Peyer's patch (tissue), 4 donors: ENCODE measurements at regions not wholly inside any gene's neighbourhood (a gene's known extent, or its start where the extent isn't known, plus 50 kb on each side); places are given as distances from the start of the nearest gene placed in this dataset.

Source experiments
- DNase-seq, 3 donors: peaks; one replicate each; pipeline ENCODE4 v3.0.0-alpha.2; 2017 to 2019
- H3K27ac ChIP-seq, 4 donors: fragments of 200-600 bp; sonication (generic); one replicate each; pipeline ENCODE4 v1.5.1; 2016 to 2019
- H3K27me3 ChIP-seq, 2 donors: fragments of 200-600 bp; sonication (generic); one replicate each; pipeline ENCODE4 v1.5.1; 2019
- H3K36me3 ChIP-seq, 3 donors: fragments of 200-600 bp; sonication (generic); one replicate each; pipeline ENCODE4 v1.5.1; 2016 to 2019
- H3K4me1 ChIP-seq, 4 donors: fragments of 200-600 bp; sonication (generic); one replicate each; pipeline ENCODE4 v1.5.1; 2016 to 2019
- H3K4me3 ChIP-seq, 4 donors: fragments of 200-600 bp; sonication (generic); 1 replicate in 3 of 4; 2 replicates in 1 of 4; pipeline ENCODE4 v1.5.1; 2016 to 2019; ENCODE audit warnings: mild to moderate bottlenecking in 1 of 4
- H3K9me3 ChIP-seq, 4 donors: fragments of 200-600 bp; sonication (generic); one replicate each; pipeline ENCODE4 v1.5.1; 2016 to 2019; ENCODE audit warnings: mild to moderate bottlenecking in 1 of 4
- CTCF ChIP-seq, 6 experiments: fragments of 450-650 bp in 4 of 6; fragments of 200-600 bp in 2 of 6; sonication (generic) in 1 of 6; IDR thresholded peaks; one replicate each; pipeline ENCODE4 v1.5.1; 2017 to 2019; ENCODE audit warnings: antibody characterized with exemption in 6 of 6, mild to moderate bottlenecking in 3 of 6, moderate library complexity in 1 of 6
- POLR2A ChIP-seq, 2 donors: fragments of 450-650 bp; IDR thresholded peaks; one replicate each; pipeline ENCODE4 v1.5.1; 2017; ENCODE audit warnings: antibody characterized with exemption in 2 of 2, mild to moderate bottlenecking in 2 of 2, moderate library complexity in 2 of 2

DNA sequence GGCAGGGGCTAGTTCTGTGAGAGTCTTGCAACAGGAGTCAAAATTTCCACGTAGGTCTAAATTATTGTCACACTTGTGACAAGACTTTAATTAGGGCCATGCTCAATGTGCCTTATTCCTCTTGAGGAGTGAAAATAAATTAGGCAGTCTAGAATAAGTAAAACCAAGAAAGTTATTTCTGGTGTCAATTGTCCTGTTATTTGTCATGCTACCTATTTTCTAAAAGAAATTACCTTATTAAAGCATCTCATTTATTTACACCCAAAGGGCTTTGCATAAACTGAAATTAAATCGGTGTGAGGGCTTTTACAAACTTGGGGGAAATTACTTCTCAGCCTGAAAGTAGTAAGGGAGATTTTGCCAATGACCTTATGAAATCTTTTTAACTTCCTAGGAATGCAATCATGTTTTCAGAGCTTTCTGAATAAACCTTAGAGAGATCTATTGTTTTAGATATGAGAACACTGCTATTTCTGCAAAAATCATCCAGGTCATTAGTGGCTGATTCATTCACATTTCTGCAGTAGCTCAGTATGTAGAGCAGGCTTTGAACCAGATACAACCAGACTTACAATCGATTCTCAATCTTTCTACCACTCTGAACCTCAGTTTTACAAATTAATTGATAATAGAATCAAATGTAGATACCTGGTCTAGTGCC is 221.2 kb upstream of the SAMSN1 start:
- TF ChIP-seq CTCF (IDR thresholded peaks at IDR 0.05) (no peak), POLR2A (IDR thresholded peaks at IDR 0.05) (no peak)
- Histone ChIP-seq H3K9me3 (no peaks in the 10 kb centered on the region), H3K27ac (no peak overlapping the region), H3K4me1 (no peaks in the 10 kb centered on the region), H3K27me3 (no peaks in the 10 kb centered on the region), H3K4me3 (no peak overlapping the region), H3K36me3 (no peaks in the 10 kb centered on the region)
- DNase-seq: no peak

DNA sequence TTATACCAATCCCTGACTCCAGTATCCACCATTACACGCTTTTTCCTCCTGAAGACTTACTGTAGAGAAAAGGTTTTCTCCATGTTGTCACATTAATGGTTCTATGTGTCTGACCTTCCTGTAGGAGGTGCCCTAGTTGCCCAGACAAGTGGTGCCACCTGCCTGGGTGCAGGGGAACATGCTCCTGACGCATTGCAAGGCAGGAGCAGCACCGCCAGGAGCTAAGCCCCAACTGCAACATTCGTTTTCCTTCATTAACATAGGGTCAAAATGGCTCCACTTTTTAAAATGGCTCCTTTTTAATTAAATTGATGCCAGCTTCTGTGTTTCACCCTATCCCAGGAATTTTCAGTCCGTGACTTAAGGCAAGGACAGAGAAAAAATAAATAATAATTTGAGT is 220.1 kb upstream of the SAMSN1 start:
- DNase-seq: no peak
- no peaks in the 10 kb centered on the region for H3K27me3 ChIP-seq
- no peak overlapping the region for H3K4me3 ChIP-seq
- H3K4me1 ChIP-seq: no peaks in the 10 kb centered on the region
- no peak overlapping the region for H3K27ac ChIP-seq
- TF ChIP-seq CTCF (IDR thresholded peaks at IDR 0.05) (no peak), POLR2A (IDR thresholded peaks at IDR 0.05) (no peak)
- H3K36me3 ChIP-seq: no peaks in the 10 kb centered on the region
- H3K9me3 ChIP-seq: no peaks in the 10 kb centered on the region

- peak in 1 of 3 donors; percentile 24 for DNase-seq
Observed at GRCh38 chr21:14763695-14764064, 217.6 kb upstream of the SAMSN1 start.

DNA sequence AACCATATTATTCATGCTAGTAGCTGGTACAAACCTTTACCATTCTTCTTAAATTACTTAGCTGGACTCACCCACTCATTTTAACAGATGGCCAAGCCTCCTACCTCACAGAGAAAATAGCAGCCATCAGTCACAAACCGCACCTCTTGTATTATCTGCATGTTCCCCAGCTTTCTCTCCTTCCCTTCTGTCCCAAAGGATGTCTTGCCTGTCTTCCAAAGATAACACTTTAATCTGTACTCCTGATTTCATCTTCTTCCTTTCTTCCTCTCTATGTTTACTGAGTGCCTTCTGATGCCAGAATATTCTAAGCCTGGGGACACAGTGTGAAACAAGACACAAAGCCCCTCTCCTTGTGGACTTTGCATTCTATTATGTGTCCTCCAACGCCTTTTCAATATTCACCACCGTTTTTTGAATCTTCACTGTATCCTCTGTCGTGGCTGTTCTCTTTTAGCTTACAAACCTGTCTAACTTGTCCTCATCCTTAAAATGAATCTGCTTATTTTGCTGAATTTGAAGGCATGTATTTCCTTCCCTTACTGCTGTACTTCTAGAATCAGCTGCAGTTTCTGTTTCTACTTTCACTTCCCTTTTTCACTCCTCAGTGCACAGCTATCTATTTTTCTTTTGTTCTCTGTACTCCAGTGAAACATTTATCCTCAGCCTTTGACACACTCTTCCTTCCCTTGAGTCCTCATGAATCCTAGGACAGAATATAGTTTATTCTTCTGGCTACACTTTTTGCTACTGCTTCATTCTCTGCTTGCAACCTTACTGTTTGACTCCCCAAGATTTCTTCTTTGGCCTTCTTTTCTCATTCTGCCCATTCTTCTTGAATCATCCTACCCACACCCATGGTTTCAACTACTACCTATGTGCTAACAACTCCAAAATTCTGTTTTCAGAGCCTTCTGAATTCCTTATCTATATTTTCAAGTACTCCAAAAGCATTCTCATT is 216.9 kb upstream of the SAMSN1 start:
- no peaks in the 10 kb centered on the region for H3K36me3 ChIP-seq
- no peak for TF ChIP-seq POLR2A (IDR thresholded peaks at IDR 0.05)
- no peak for TF ChIP-seq CTCF (IDR thresholded peaks at IDR 0.05)
- no peaks in the 10 kb centered on the region for H3K27me3 ChIP-seq
- H3K9me3 ChIP-seq: no peaks in the 10 kb centered on the region
- no peaks in the 10 kb centered on the region for H3K4me1 ChIP-seq
- no peak for DNase-seq
- H3K4me3 ChIP-seq: peak overlapping the region in 3 of 4 donors; percentile 6 to 17 (median 9)
- peak overlapping the region; percentile 55 to 79 (median 68) for H3K27ac ChIP-seq

More at GRCh38 chr21:14763695-14764064, 217.6 kb upstream of the SAMSN1 start:
- no peaks in the 10 kb centered on the region for H3K4me1 ChIP-seq
- TF ChIP-seq CTCF (IDR thresholded peaks at IDR 0.05): no peak
- no peak for TF ChIP-seq POLR2A (IDR thresholded peaks at IDR 0.05)
- no peaks in the 10 kb centered on the region for H3K27me3 ChIP-seq
- no peak overlapping the region for H3K4me3 ChIP-seq
- H3K27ac ChIP-seq: peak overlapping the region in 3 of 4 donors; percentile 23 to 79 (median 71)
- no peaks in the 10 kb centered on the region for H3K9me3 ChIP-seq
- no peaks in the 10 kb centered on the region for H3K36me3 ChIP-seq

- peak overlapping the region in 2 of 4 donors; percentile 6 to 9 for H3K4me3 ChIP-seq
- TF ChIP-seq POLR2A (IDR thresholded peaks at IDR 0.05) (no peak), CTCF (IDR thresholded peaks at IDR 0.05) (no peak)
- no peaks in the 10 kb centered on the region for H3K36me3 ChIP-seq
- H3K9me3 ChIP-seq: no peaks in the 10 kb centered on the region
- no peak for DNase-seq
- peak overlapping the region; percentile 55 to 79 (median 68) for H3K27ac ChIP-seq
- H3K4me1 ChIP-seq: no peaks in the 10 kb centered on the region
- H3K27me3 ChIP-seq: no peaks in the 10 kb centered on the region
Observed at GRCh38 chr21:14762327-14762726, 216.2 kb upstream of the SAMSN1 start.
